ENCODE measurements at regions not wholly inside any gene's neighbourhood (a gene's known extent, or its start where the extent isn't known, plus 50 kb on each side); places are given as distances from the start of the nearest gene placed in this dataset.

- Histone ChIP-seq H3F3A (ENCODE audit: insufficient read depth, low read depth) (no peaks in the 10 kb centered on the region), H4K20me1 (ENCODE audit: insufficient read depth) (no peaks in the 10 kb centered on the region), H3K4me3 (no peak overlapping the region), H3K36me3 (ENCODE audit: low read depth) (no peaks in the 10 kb centered on the region), H3K9me2 (ENCODE audit: insufficient read depth) (no peaks in the 10 kb centered on the region), H3K4me1 (replicated peaks; ENCODE audit: insufficient read depth) (no peaks in the 10 kb centered on the region), H2AFZ (no peak overlapping the region), H3K4me2 (no peak overlapping the region), H3K79me2 (ENCODE audit: low read depth) (no peaks in the 10 kb centered on the region), H3K9me3 (ENCODE audit: insufficient read depth, low read depth) (no peaks in the 10 kb centered on the region), H3K27me3 (ENCODE audit: insufficient read depth, low read depth) (peaks cover 28% of the 10 kb centered on the region; the same call in 1 of the 2 replicates), H3K27ac (no peak overlapping the region)
- POLR2A ChIA-PET (ENCODE audit: unreplicated experiment) = no interaction called here
- DNase-seq = no peak
- CTCF ChIA-PET = no interaction called here
- intact Hi-C loops (cut with micrococcal nuclease; ENCODE audit: unreplicated experiment) = no loop called here
- no TSS peak for BruUV-seq (replicated peaks)
- no peak for TF ChIP-seq EZH2 (IDR thresholded peaks at IDR 0.05; ENCODE audit: low read depth)
- no peak for TF ChIP-seq CTCF (conservative IDR thresholded peaks at IDR 0.05)
These were observed 202.0 kb downstream of the CXCL12 start for GRCh38 chr10:44182909-44183308.

GRCh38 chr10:44180321-44181168, 204.4 kb downstream of the CXCL12 start:
- Histone ChIP-seq H3K27ac (no peak overlapping the region), H3K9me2 (ENCODE audit: insufficient read depth) (no peaks in the 10 kb centered on the region), H3K79me2 (ENCODE audit: low read depth) (no peaks in the 10 kb centered on the region), H3K27me3 (ENCODE audit: insufficient read depth, low read depth) (peaks cover 44% of the 10 kb centered on the region; the same call in 1 of the 2 replicates), H4K20me1 (ENCODE audit: insufficient read depth) (no peaks in the 10 kb centered on the region), H2AFZ (no peak overlapping the region), H3K4me1 (replicated peaks; ENCODE audit: insufficient read depth) (no peaks in the 10 kb centered on the region), H3K4me2 (no peak overlapping the region), H3K9me3 (ENCODE audit: insufficient read depth, low read depth) (no peaks in the 10 kb centered on the region), H3K36me3 (ENCODE audit: low read depth) (no peaks in the 10 kb centered on the region), H3K4me3 (no peak overlapping the region), H3F3A (ENCODE audit: insufficient read depth, low read depth) (no peaks in the 10 kb centered on the region)
- ChIA-PET POLR2A (ENCODE audit: unreplicated experiment) (no interaction called here), CTCF (no interaction called here)
- DNase-seq = no peak
- TF ChIP-seq EZH2 (IDR thresholded peaks at IDR 0.05; ENCODE audit: low read depth) = no peak
- TF ChIP-seq CTCF (conservative IDR thresholded peaks at IDR 0.05) = no peak
- no TSS peak for BruUV-seq (replicated peaks)
- intact Hi-C loops (cut with micrococcal nuclease; ENCODE audit: unreplicated experiment) = no loop called here

- no peaks in the 10 kb centered on the region for H3F3A ChIP-seq (ENCODE audit: insufficient read depth, low read depth)
- DNase-seq = no peak
- no peaks in the 10 kb centered on the region for H3K79me2 ChIP-seq (ENCODE audit: low read depth)
- H3K27me3 ChIP-seq (ENCODE audit: insufficient read depth, low read depth) = peaks cover 58% of the 10 kb centered on the region; the same call in 1 of the 2 replicates
- H3K36me3 ChIP-seq (ENCODE audit: low read depth) = no peaks in the 10 kb centered on the region
- BruUV-seq (replicated peaks) = no TSS peak
- POLR2A ChIA-PET (ENCODE audit: unreplicated experiment) = no interaction called here
- CTCF ChIA-PET = no interaction called here
- no peak overlapping the region for H3K4me2 ChIP-seq
- no peaks in the 10 kb centered on the region for H3K9me2 ChIP-seq (ENCODE audit: insufficient read depth)
- H3K27ac ChIP-seq = no peak overlapping the region
- H3K4me3 ChIP-seq = no peak overlapping the region
- H4K20me1 ChIP-seq (ENCODE audit: insufficient read depth) = no peaks in the 10 kb centered on the region
- no peaks in the 10 kb centered on the region for H3K4me1 ChIP-seq (replicated peaks; ENCODE audit: insufficient read depth)
- no peak for TF ChIP-seq CTCF (conservative IDR thresholded peaks at IDR 0.05)
- no peak for TF ChIP-seq EZH2 (IDR thresholded peaks at IDR 0.05; ENCODE audit: low read depth)
- intact Hi-C loops (cut with micrococcal nuclease; ENCODE audit: unreplicated experiment) = no loop called here
- H3K9me3 ChIP-seq (ENCODE audit: insufficient read depth, low read depth) = no peaks in the 10 kb centered on the region
- H2AFZ ChIP-seq = no peak overlapping the region
These were observed 206.0 kb downstream of the CXCL12 start for GRCh38 chr10:44178856-44179255.

Measured in PC-9 (cell line).